ENCODE measurements at regions not wholly inside any gene's neighbourhood (a gene's known extent, or its start where the extent isn't known, plus 50 kb on each side); places are given as distances from the start of the nearest gene placed in this dataset.

- no peak for TF ChIP-seq CTCF (IDR thresholded peaks at IDR 0.05; ENCODE audit: extremely low read depth, missing control alignments)
- no peak for DNase-seq (ENCODE audit: low spot score)
These were observed 369.7 kb downstream of the INSIG2 start for GRCh38 chr2:118457951-118458350.

DNA sequence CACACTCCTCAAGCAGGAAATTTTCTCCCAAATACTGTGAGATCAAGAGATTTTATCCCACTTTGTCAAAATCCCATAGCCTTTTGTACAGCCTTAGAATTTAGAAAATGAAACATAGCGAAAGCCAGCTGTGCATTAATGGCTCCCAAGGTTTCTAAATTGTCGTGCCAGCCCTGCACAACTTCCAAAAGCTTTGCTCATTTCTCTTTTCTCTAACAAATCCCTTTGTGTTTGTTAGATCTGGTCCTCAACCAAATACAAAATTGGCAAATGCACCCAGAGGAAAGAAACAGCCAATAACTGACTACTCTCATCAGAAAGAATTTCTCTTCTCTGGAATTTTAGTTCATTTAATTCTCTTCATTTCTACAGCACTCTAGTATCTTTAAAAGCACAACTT lies 361.1 kb downstream of the INSIG2 start:
- no peak for DNase-seq (ENCODE audit: low spot score)
- TF ChIP-seq CTCF (IDR thresholded peaks at IDR 0.05; ENCODE audit: extremely low read depth, missing control alignments): no peak

DNA sequence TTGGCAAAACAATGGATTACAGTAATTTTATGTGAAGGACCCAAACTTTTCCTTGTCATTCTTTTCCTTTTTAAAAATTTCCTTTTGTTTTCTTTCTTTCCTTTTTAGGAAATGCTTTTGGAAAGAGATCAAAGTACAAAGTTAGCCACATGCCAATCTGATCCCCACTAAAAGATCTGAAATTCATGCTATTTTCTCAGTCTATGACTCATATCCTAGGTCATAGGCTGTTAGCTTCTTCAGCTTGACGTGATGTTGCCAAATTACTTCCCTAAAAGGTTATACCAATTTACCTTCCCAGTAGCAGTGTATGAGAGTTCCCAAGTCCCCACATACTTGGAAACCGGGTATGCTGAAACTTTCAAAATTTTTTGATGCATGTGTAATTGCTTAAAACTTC lies 355.3 kb downstream of the INSIG2 start:
- DNase-seq (ENCODE audit: low spot score): no peak
- TF ChIP-seq CTCF (IDR thresholded peaks at IDR 0.05; ENCODE audit: extremely low read depth, missing control alignments): no peak

DNA sequence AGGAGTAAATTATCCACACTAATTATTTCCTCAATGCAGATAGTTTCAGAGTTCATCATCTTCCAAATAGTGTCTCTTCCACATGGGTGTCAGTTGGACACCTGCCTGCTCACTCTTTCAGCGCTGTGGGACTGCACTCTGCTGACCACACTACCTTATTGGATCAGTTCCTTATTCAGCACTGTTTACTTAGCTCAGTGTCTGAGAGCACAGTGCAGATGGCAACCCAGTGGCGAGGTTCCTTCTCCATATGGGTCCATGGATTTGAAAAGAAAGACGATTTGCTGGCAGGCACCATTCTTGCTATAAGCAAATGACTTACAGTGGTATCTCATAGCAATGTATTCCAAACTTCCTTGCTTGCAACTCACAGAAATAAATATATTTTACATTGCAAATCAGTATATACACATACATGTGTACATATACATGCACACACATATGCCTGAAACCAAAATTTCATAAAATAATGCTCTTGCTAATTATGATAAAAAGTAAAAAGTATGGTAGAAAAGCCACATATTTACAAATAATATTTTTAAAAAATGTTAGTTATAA lies 354.8 kb downstream of the INSIG2 start:
- TF ChIP-seq CTCF (IDR thresholded peaks at IDR 0.05; ENCODE audit: extremely low read depth, missing control alignments): no peak

GRCh38 chr2:118442046-118442445 lies 353.8 kb downstream of the INSIG2 start:
- no peak for TF ChIP-seq CTCF (IDR thresholded peaks at IDR 0.05; ENCODE audit: extremely low read depth, missing control alignments)
- no peak for DNase-seq (ENCODE audit: low spot score)

More for the DNA sequence above, 354.8 kb downstream of the INSIG2 start:
- no peak for DNase-seq (ENCODE audit: low spot score)

GRCh38 chr2:118440404-118441098 lies 352.3 kb downstream of the INSIG2 start:
- TF ChIP-seq CTCF (IDR thresholded peaks at IDR 0.05; ENCODE audit: extremely low read depth, missing control alignments): no peak
- no peak for DNase-seq (ENCODE audit: low spot score)

- TF ChIP-seq CTCF (IDR thresholded peaks at IDR 0.05; ENCODE audit: extremely low read depth, missing control alignments): no peak
- DNase-seq (ENCODE audit: low spot score): no peak
These were observed 349.2 kb downstream of the INSIG2 start for GRCh38 chr2:118437501-118437900.
